Fibroblast of pulmonary artery (primary cell): ENCODE measurements at regions not wholly inside any gene's neighbourhood (a gene's known extent, or its start where the extent isn't known, plus 50 kb on each side); places are given as distances from the start of the nearest gene placed in this dataset.
A peak's percentile ranks its signal among the peaks of the same experiment; 100 is the strongest.
"Not testable (repeated sequence)": the region's sequence is repeated elsewhere in the genome, so short reads cannot be mapped to it uniquely, and the experiment has no call there.

Experiments
- DNase-seq: peaks from one replicate; pipeline ENCODE4 v3.0.0-alpha.2; 2010; ENCODE audit warnings: low read depth
- H3K4me3 ChIP-seq: replicated peaks from 2 replicates; pipeline ENCODE4 v1.5.1; 2011; ENCODE audit warnings: low read depth, mild to moderate bottlenecking, control low read depth, low read length, moderate library complexity
- CTCF ChIP-seq: IDR thresholded peaks from 2 replicates; pipeline ENCODE4 v1.5.1; 2011; ENCODE audit warnings: mild to moderate bottlenecking, control low read depth, low read length, inconsistent platforms; ENCODE audit errors: missing control alignments

- H3K4me3 ChIP-seq = no peak overlapping the region
- DNase-seq = peak; percentile 89
- no peak for TF ChIP-seq CTCF
Observed at GRCh38 chr10:22816298-22816653, 101.9 kb upstream of the PIP4K2A start.

- TF ChIP-seq CTCF = no peak
- no peak overlapping the region for H3K4me3 ChIP-seq
- no peak for DNase-seq
Observed at GRCh38 chr10:22810643-22811465, 96.5 kb upstream of the PIP4K2A start.

- no peak for DNase-seq
- no peak overlapping the region for H3K4me3 ChIP-seq
- TF ChIP-seq CTCF = no peak
Observed at GRCh38 chr10:22807238-22807637, 92.9 kb upstream of the PIP4K2A start.

GRCh38 chr10:22805304-22805703 lies 90.9 kb upstream of the PIP4K2A start:
- peak; percentile 34 for DNase-seq
- no peak overlapping the region for H3K4me3 ChIP-seq
- no peak for TF ChIP-seq CTCF

GRCh38 chr10:22803261-22803885 lies 89.0 kb upstream of the PIP4K2A start:
- peak; percentile 44 for DNase-seq
- no peak overlapping the region for H3K4me3 ChIP-seq
- TF ChIP-seq CTCF = no peak

DNA sequence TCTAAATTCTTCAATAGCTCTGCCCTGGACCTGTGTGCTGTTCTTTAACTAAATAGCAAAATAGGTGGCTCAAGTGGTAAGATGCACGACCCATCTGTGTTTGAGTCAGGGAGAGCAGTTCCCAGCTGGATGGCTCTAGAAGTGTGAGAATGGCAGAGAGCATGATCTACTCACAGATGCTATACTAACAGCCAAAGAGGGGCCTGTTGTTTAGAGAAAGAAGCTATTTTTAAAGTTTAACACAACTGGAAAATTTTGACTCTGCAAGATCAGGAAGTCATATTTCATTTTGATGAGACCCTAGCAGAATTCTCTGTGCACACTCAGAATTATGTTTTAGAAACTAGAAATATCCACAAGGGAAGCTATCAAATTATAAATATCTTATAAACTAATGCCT lies 87.4 kb upstream of the PIP4K2A start:
- DNase-seq = no peak
- no peak for TF ChIP-seq CTCF
- H3K4me3 ChIP-seq = no peak overlapping the region

DNA sequence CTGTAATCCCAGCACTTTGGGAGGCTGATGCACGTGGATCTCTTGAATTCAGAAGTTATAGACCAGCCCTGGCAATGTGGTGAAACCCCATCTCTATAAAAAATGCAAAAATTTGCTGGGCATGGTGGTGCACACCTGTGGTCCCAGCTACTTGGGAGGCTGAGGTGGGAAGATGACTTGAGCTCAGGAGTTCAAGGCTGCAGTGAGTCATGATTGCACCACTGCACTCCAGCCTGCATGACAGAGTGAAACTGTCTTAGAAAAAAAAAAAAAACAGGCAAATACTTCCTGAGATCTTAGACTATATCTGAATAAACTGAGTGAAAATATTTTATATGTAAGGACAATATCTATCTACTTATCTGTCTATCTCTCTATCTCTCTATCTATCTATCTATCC lies 83.4 kb upstream of the PIP4K2A start:
- not testable (repeated sequence) for H3K4me3 ChIP-seq, DNase-seq
